ENCODE measurements at regions not wholly inside any gene's neighbourhood (a gene's known extent, or its start where the extent isn't known, plus 50 kb on each side); places are given as distances from the start of the nearest gene placed in this dataset.

DNA sequence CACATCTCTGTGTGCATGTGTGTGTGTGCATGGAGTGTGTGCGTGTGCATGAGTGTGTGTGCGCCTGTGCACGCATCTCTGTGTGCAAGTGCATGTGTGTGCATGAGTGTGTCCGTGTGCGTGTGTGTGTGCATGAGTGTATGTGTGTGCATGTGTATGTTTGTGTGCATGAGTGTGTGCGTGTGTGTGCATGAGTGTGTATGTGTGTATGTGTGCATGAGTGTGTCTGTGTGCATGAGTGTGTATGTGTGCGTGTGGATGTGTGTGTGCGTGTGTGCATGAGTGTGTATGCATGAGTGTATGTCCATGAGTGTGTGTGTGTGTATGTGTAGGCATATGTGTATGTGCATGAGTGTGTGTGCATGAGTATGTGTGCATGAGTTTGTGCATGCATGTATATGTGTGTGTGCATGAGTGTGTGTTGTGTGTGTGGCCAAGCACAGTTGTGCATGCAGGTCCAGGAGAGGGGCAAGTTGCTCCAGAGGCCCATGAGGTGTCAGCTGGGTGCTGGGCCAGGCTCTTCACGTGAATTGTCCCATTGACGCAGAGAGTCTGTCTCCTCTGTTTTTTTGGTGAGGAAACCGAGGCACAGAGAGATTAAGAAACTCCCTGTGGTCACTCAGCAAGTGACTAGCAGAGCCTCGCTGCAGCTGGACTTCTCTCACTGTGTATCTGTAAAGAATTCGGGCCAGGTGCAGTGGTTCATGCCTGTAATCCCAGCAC, 75.5 kb downstream of the ASB1 start:
- H3K4me2 ChIP-seq (ENCODE audit: low read depth, low read length, poor library complexity, severe bottlenecking): no peak overlapping the region
- H3K9ac ChIP-seq (ENCODE audit: low read length): no peak overlapping the region
- no peaks in the 10 kb centered on the region for H3K27me3 ChIP-seq (ENCODE audit: low read length)
- H3K36me3 ChIP-seq (ENCODE audit: insufficient read depth, low read length): no peaks in the 10 kb centered on the region
- H3K4me3 ChIP-seq (ENCODE audit: low read length): no peak overlapping the region
- H3K27ac ChIP-seq (ENCODE audit: low read length): no peak overlapping the region
- H4K20me1 ChIP-seq (ENCODE audit: insufficient read depth, low read depth, low read length): no peaks in the 10 kb centered on the region
- no peak overlapping the region for H2AFZ ChIP-seq (ENCODE audit: low read length)
- DNase-seq: no peak
- H3K9me2 ChIP-seq (replicated peaks; ENCODE audit: insufficient read depth, low read length): no peaks in the 10 kb centered on the region
- no peaks in the 10 kb centered on the region for H3K9me3 ChIP-seq (ENCODE audit: low read length)
- H3K4me1 ChIP-seq (ENCODE audit: low read length): no peaks in the 10 kb centered on the region
- no peaks in the 10 kb centered on the region for H3K79me2 ChIP-seq (ENCODE audit: low read length)

DNA sequence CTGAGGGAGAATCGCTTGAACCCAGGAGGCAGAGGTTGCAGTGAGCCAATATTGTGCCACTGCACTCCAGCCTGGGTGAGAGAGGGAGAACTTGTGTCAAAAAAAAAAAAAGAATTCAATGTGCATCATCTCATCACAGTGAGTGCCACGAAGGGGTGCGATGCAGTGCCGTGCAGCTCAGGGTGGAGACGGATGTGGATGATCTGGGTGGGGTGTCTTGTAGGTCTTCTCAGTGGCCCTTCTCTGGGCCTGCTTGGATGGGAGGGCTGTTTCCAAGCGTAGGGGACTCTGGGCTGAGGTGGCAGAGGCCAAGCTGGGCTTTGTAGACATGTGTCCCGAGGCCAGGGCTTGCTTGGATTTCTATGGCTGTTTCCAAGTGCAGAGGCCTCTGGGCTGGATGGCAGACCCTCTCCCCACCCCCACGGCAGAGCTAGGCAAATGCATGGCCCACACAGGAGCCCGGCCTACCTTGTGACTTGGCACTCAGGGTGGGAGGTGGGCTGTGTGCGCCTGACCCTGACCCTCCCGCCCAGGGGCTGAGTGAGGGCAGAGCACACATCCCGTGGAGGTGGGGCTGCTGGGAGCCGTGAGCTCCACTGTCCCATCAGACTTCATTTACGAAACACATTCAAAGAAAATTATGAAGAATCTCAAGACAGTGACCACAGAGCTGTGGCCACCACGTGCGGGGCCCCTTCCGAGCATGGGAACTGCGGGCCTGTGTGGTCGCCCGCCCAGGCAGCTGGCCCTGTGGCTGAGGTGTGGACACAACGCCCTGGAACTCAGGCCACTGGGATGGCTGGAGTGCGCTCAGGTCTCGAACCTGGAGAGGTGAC, 76.4 kb downstream of the ASB1 start:
- Histone ChIP-seq H4K20me1 (ENCODE audit: insufficient read depth, low read depth, low read length) (no peaks in the 10 kb centered on the region), H3K36me3 (ENCODE audit: insufficient read depth, low read length) (no peaks in the 10 kb centered on the region), H3K4me1 (ENCODE audit: low read length) (no peaks in the 10 kb centered on the region), H3K79me2 (ENCODE audit: low read length) (no peaks in the 10 kb centered on the region), H3K9ac (ENCODE audit: low read length) (no peak overlapping the region), H2AFZ (ENCODE audit: low read length) (no peak overlapping the region), H3K9me2 (replicated peaks; ENCODE audit: insufficient read depth, low read length) (no peaks in the 10 kb centered on the region), H3K27me3 (ENCODE audit: low read length) (no peaks in the 10 kb centered on the region), H3K9me3 (ENCODE audit: low read length) (no peaks in the 10 kb centered on the region), H3K4me3 (ENCODE audit: low read length) (no peak overlapping the region), H3K4me2 (ENCODE audit: low read depth, low read length, poor library complexity, severe bottlenecking) (no peak overlapping the region), H3K27ac (ENCODE audit: low read length) (no peak overlapping the region)
- DNase-seq: no peak

DNA sequence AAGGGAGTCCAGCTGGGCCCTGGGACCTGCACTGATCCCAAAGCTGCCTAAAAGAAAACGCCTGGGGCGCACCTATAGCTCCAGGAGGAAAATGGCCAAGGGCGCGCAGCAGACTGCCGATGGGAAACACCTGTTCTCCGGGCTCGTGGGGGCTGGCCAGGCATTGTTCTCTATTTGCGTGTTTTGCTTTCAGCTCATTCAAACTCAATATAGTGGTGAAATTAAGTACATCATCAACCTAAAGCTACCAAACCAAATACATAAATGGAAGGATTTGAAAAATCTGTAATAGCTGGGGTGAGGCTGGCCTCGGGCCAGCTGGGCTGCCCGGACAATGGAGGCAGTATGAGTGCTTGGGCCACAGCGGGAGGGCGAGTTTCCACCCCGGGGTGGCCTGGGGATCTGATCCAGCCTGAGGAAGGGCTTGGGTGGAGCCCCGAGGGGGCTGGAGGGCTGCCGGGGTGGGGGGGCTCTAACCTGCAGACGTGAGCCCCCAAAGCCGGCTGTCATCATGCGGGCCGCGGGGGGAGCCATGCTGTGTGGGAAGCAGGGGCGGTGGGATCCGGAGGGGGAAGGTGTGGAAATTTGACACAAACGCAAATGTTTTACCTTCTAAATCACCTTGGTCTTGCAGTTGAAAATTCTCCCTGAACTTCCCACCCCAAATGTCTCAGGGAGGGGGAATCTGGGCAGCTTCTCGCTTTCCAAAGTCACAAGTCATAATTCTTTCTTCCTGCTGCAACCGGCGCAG, 77.6 kb downstream of the ASB1 start:
- H3K4me1 ChIP-seq (ENCODE audit: low read length): no peaks in the 10 kb centered on the region
- H3K79me2 ChIP-seq (ENCODE audit: low read length): no peaks in the 10 kb centered on the region
- no peak overlapping the region for H3K9ac ChIP-seq (ENCODE audit: low read length)
- H3K9me2 ChIP-seq (replicated peaks; ENCODE audit: insufficient read depth, low read length): no peaks in the 10 kb centered on the region
- no peak overlapping the region for H2AFZ ChIP-seq (ENCODE audit: low read length)
- H3K27me3 ChIP-seq (ENCODE audit: low read length): no peaks in the 10 kb centered on the region
- H3K4me2 ChIP-seq (ENCODE audit: low read depth, low read length, poor library complexity, severe bottlenecking): no peak overlapping the region
- no peaks in the 10 kb centered on the region for H3K9me3 ChIP-seq (ENCODE audit: low read length)
- H3K4me3 ChIP-seq (ENCODE audit: low read length): no peak overlapping the region
- no peak overlapping the region for H3K27ac ChIP-seq (ENCODE audit: low read length)
- H3K36me3 ChIP-seq (ENCODE audit: insufficient read depth, low read length): no peaks in the 10 kb centered on the region
- no peaks in the 10 kb centered on the region for H4K20me1 ChIP-seq (ENCODE audit: insufficient read depth, low read depth, low read length)
- DNase-seq: no peak

DNA sequence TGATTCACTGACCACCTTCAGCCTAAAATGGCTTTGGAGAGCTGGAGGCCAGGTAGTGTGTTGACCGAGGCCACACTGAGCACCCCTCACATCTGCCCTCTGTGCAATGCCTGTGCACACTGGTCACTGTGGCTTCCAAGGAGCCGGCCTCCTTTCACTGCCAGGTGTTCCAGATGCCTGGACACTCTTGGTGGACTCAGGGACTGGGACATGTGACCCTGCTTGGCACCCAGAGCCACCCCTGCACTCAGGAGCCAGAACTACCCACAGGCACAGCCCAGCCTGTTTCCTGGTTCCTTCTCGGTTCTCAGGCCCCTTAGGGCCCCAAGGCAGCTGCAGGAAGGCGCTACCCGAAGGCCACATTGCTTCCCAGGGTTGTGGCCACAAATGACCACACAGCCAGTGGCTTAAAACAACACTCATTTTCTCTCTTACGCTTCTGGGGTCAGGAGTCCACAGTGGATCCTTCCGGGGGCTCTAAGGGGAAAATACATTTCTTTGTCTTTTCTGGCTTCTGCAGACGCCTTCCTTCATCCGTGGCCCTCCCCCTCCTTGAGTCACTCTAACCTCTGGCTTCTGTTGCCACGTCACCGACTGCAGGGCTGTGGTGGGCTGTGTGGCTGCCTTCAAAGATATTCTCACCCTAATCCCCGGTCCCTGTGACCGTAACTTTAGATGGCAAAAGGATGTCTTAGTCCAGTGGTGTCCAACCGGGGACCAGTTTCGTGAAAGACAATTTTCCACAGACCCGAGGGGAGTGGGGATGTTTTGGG, 78.6 kb downstream of the ASB1 start:
- Histone ChIP-seq H3K79me2 (ENCODE audit: low read length) (no peaks in the 10 kb centered on the region), H3K27me3 (ENCODE audit: low read length) (no peaks in the 10 kb centered on the region), H3K9me2 (replicated peaks; ENCODE audit: insufficient read depth, low read length) (no peaks in the 10 kb centered on the region), H3K4me1 (ENCODE audit: low read length) (no peaks in the 10 kb centered on the region), H3K27ac (ENCODE audit: low read length) (no peak overlapping the region), H3K36me3 (ENCODE audit: insufficient read depth, low read length) (no peaks in the 10 kb centered on the region), H3K4me2 (ENCODE audit: low read depth, low read length, poor library complexity, severe bottlenecking) (no peak overlapping the region), H3K4me3 (ENCODE audit: low read length) (no peak overlapping the region), H2AFZ (ENCODE audit: low read length) (no peak overlapping the region), H3K9ac (ENCODE audit: low read length) (no peak overlapping the region), H4K20me1 (ENCODE audit: insufficient read depth, low read depth, low read length) (no peaks in the 10 kb centered on the region), H3K9me3 (ENCODE audit: low read length) (no peaks in the 10 kb centered on the region)
- no peak for DNase-seq

DNA sequence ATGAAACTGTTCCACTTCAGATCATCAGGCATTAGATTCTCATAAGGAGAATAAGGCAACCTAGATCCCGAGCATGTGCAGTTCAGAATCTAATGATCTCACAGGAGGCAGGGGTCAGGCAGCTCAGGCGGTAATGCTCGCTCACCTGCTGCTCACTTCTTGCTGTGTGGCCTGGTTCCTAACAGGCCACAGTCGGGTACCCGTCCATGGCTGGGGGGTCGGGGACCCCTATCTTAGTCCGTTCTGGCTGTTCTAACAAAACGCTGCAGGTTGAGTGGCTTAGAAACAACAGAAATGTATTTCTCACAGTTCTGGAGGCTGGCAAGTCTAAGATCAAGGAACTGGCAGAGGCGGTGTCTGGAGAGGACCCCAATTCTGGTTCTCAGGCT, 79.2 kb downstream of the ASB1 start:
- Histone ChIP-seq H3K9me2 (replicated peaks; ENCODE audit: insufficient read depth, low read length) (no peaks in the 10 kb centered on the region), H3K27me3 (ENCODE audit: low read length) (no peaks in the 10 kb centered on the region), H4K20me1 (ENCODE audit: insufficient read depth, low read depth, low read length) (no peaks in the 10 kb centered on the region), H3K4me2 (ENCODE audit: low read depth, low read length, poor library complexity, severe bottlenecking) (no peak overlapping the region), H3K79me2 (ENCODE audit: low read length) (no peaks in the 10 kb centered on the region), H2AFZ (ENCODE audit: low read length) (no peak overlapping the region), H3K4me3 (ENCODE audit: low read length) (no peak overlapping the region), H3K4me1 (ENCODE audit: low read length) (no peaks in the 10 kb centered on the region), H3K27ac (ENCODE audit: low read length) (no peak overlapping the region), H3K9me3 (ENCODE audit: low read length) (no peaks in the 10 kb centered on the region), H3K36me3 (ENCODE audit: insufficient read depth, low read length) (no peaks in the 10 kb centered on the region), H3K9ac (ENCODE audit: low read length) (no peak overlapping the region)
- no peak for DNase-seq

DNA sequence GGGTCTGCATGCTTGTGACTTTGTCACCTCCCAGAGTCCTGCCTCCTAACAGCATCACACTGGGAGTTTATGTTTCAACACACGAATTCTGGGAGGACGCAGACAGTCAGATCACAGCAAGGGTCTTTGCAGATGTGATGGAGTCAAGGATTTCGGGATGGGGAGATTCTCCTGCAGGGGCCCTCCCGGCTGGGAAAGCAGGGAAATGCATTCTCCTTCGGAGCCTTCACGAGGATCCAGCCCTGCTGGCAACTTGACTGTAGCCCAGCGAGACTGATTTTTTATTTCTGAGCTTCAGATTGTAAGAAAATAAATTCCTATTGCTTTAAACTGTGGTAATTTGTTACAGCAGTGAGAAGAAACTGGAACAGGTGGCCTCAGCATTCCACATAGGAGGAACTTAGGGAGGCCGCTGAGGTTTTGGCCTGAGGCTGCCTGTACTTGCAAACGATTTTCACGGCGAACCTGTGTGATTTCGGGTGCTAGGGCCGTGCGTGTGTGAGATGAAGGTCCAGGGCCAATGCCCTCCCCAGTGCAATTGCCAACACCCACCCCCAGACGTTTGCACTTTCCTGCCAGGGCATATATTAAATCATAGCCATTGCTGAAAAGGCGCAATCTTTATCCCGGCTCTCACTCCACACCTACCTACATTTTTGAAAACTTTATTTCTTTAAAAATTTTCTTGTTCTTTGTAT, 79.8 kb downstream of the ASB1 start:
- DNase-seq: no peak
- no peak overlapping the region for H2AFZ ChIP-seq (ENCODE audit: low read length)
- no peak overlapping the region for H3K4me2 ChIP-seq (ENCODE audit: low read depth, low read length, poor library complexity, severe bottlenecking)

DNA sequence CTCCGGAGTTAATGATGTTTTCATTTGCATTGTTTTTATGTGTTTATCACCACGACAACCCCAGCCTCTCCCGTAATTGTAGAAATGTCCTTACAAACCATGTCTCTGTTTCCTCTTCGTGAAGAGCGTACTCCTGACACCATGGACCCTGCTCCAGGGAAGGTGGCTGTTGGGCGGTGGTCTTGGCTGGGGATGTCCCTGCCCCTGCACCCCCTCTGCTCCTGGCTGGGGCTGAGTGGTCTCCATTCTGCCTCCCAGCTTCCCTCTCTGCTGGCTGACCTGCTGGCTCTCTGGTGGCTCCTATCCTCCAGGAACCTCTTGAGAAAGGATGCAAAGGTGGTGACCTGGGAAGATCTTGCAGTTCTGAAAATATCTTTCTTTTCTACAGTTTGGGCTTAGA, 81.1 kb downstream of the ASB1 start:
- H3K79me2 ChIP-seq (ENCODE audit: low read length): no peaks in the 10 kb centered on the region
- no peaks in the 10 kb centered on the region for H3K27me3 ChIP-seq (ENCODE audit: low read length)
- H3K36me3 ChIP-seq (ENCODE audit: insufficient read depth, low read length): no peaks in the 10 kb centered on the region
- no peak overlapping the region for H3K4me3 ChIP-seq (ENCODE audit: low read length)
- no peak overlapping the region for H3K4me2 ChIP-seq (ENCODE audit: low read depth, low read length, poor library complexity, severe bottlenecking)
- no peaks in the 10 kb centered on the region for H3K9me3 ChIP-seq (ENCODE audit: low read length)
- H3K9me2 ChIP-seq (replicated peaks; ENCODE audit: insufficient read depth, low read length): no peaks in the 10 kb centered on the region
- H3K9ac ChIP-seq (ENCODE audit: low read length): no peak overlapping the region
- no peaks in the 10 kb centered on the region for H4K20me1 ChIP-seq (ENCODE audit: insufficient read depth, low read depth, low read length)
- no peak for DNase-seq
- H3K27ac ChIP-seq (ENCODE audit: low read length): no peak overlapping the region
- no peaks in the 10 kb centered on the region for H3K4me1 ChIP-seq (ENCODE audit: low read length)
- no peak overlapping the region for H2AFZ ChIP-seq (ENCODE audit: low read length)

More for the DNA sequence above, 79.8 kb downstream of the ASB1 start:
- no peaks in the 10 kb centered on the region for H3K4me1 ChIP-seq (ENCODE audit: low read length)
- no peak overlapping the region for H3K27ac ChIP-seq (ENCODE audit: low read length)
- H3K4me3 ChIP-seq (ENCODE audit: low read length): no peak overlapping the region
- no peaks in the 10 kb centered on the region for H3K9me2 ChIP-seq (replicated peaks; ENCODE audit: insufficient read depth, low read length)
- no peaks in the 10 kb centered on the region for H3K79me2 ChIP-seq (ENCODE audit: low read length)
- no peaks in the 10 kb centered on the region for H3K36me3 ChIP-seq (ENCODE audit: insufficient read depth, low read length)
- no peak overlapping the region for H3K9ac ChIP-seq (ENCODE audit: low read length)
- no peaks in the 10 kb centered on the region for H3K27me3 ChIP-seq (ENCODE audit: low read length)
- H3K9me3 ChIP-seq (ENCODE audit: low read length): no peaks in the 10 kb centered on the region
- H4K20me1 ChIP-seq (ENCODE audit: insufficient read depth, low read depth, low read length): no peaks in the 10 kb centered on the region

Measured in Karpas-422 (cell line).